ENCODE measurements at regions not wholly inside any gene's neighbourhood (a gene's known extent, or its start where the extent isn't known, plus 50 kb on each side); places are given as distances from the start of the nearest gene placed in this dataset.

GRCh38 chr1:168441745-168442144 lies 102.1 kb downstream of the XCL2 start:
- ATAC-seq: no peak
- ChIA-PET SMC1A (ENCODE audit: uncharacterized antibody, unreplicated experiment) (interaction anchor here (1.2 to 16.8 kb wide), 25 partner anchors 7 to 906 kb away, joined by 3 to 314 read pairs (median 21); partner anchors contain the start of gene XCL1), RAD21 (ENCODE audit: unreplicated experiment) (interaction anchor here (0.7 to 12.3 kb wide), 25 partner anchors 9 to 692 kb away, joined by 3 to 193 read pairs (median 4); partner anchors contain the start of gene XCL2), POLR2A (interaction anchor here (1.2 to 2.8 kb wide), 6 partner anchors 26 to 82 kb away, joined by 3 to 14 read pairs (median 4); no protein-coding TSS in a partner anchor), CTCF (interaction anchor here (0.7 to 14.9 kb wide), 21 partner anchors 8 to 723 kb away, joined by 3 to 283 read pairs (median 8); no protein-coding TSS in a partner anchor)
- BruUV-seq (replicated peaks): no TSS peak
- 16% methylated on average over 3 of the region's 3 CpGs for WGBS (ENCODE audit: insufficient coverage, insufficient replicate concordance, low lambda C conversion rate, missing lambda C conversion rate)
- no peak overlapping the region for H3K4me3 ChIP-seq
- H3K36me3 ChIP-seq (ENCODE audit: control insufficient read depth in 2 of 2, insufficient read depth in 2 of 2, low read length in 1 of 2): no peaks in the 10 kb centered on the region
- H3K9me3 ChIP-seq (replicated peaks; ENCODE audit: control insufficient read depth, insufficient read depth, low read length): no peaks in the 10 kb centered on the region
- H3K27me3 ChIP-seq (replicated peaks in 1 of 2; ENCODE audit: control insufficient read depth in 2 of 2, insufficient read depth in 2 of 2, low read length in 1 of 2): no peaks in the 10 kb centered on the region
- in situ Hi-C loops (cut with MboI) (loop anchor here (5.0 to 10.0 kb wide), 2 partner anchors 126 to 1103 kb away; no protein-coding TSS in a partner anchor), intact Hi-C loops (cut with micrococcal nuclease; ENCODE audit: unreplicated experiment) (no loop called here)
- no peak for DNase-seq (ENCODE audit: low read depth, low spot score)
- no peak overlapping the region for H2AFZ ChIP-seq (ENCODE audit: control insufficient read depth, low read depth, low read length)
- H3K27ac ChIP-seq (ENCODE audit: control insufficient read depth, insufficient read depth): no peak overlapping the region
- H3K4me1 ChIP-seq (ENCODE audit: control insufficient read depth, insufficient read depth, low read length): no peaks in the 10 kb centered on the region
- no peak overlapping the region for H3K4me2 ChIP-seq (ENCODE audit: control insufficient read depth, insufficient read depth)
- no peak overlapping the region for H3K9ac ChIP-seq (ENCODE audit: control insufficient read depth, insufficient read depth, low read length)
- no peak for FAIRE-seq
- TF ChIP-seq ETV6 (conservative IDR thresholded peaks at IDR 0.05 in 1 of 2, IDR thresholded peaks at IDR 0.05 in 1 of 2; ENCODE audit: borderline replicate concordance in 1 of 2, low read depth in 1 of 2) (no peak), ZNF592 (IDR thresholded peaks at IDR 0.05) (no peak), HDAC2 (IDR thresholded peaks at IDR 0.05) (no peak), ZNF274 (IDR thresholded peaks at IDR 0.05; ENCODE audit: insufficient read depth, insufficient read length) (no peak), CBFB (IDR thresholded peaks at IDR 0.05; ENCODE audit: low read depth) (no peak)
- H4K20me1 ChIP-seq (ENCODE audit: control insufficient read depth, insufficient read depth): no peaks in the 10 kb centered on the region
- no peaks in the 10 kb centered on the region for H3K79me2 ChIP-seq (ENCODE audit: control insufficient read depth, insufficient read depth, low read length)

Data from GM12878 (cell line).